Colonic mucosa (tissue), 4 donors: ENCODE measurements at regions not wholly inside any gene's neighbourhood (a gene's known extent, or its start where the extent isn't known, plus 50 kb on each side); places are given as distances from the start of the nearest gene placed in this dataset.

Experiments
- DNase-seq: peaks from one replicate; pipeline ENCODE4 v3.0.0-alpha.2; 2020
- H3K27ac ChIP-seq: fragments of 200-600 bp; one replicate; pipeline ENCODE4 v1.8.0; 2021
- H3K27me3 ChIP-seq: fragments of 200-600 bp; one replicate; pipeline ENCODE4 v1.8.0; 2021
- H3K36me3 ChIP-seq: fragments of 200-600 bp; one replicate; pipeline ENCODE4 v1.8.0; 2021
- H3K4me1 ChIP-seq: fragments of 200-600 bp; one replicate; pipeline ENCODE4 v1.8.0; 2021; ENCODE audit warnings: mild to moderate bottlenecking
- H3K4me3 ChIP-seq: fragments of 200-600 bp; one replicate; pipeline ENCODE4 v1.8.0; 2021
- H3K9ac ChIP-seq, 2 donors: one replicate each; pipeline ENCODE4 v1.7.0; 2013; ENCODE audit warnings: control low read depth in 2 of 2, low read depth in 2 of 2, low read length in 2 of 2
- H3K9me3 ChIP-seq: fragments of 200-600 bp; one replicate; pipeline ENCODE4 v1.8.0; 2021
- intact Hi-C: fragments of 100-400 bp; cut with DNase I; formaldehyde crosslinking; loops from one replicate; pipeline ENCODE4 v1.14.1; 2022
- TF ChIP-seq, protein P1 (sequence below): fragments of 200-600 bp; IDR thresholded peaks from one replicate; pipeline ENCODE4 v1.8.0; 2022; ENCODE audit warnings: antibody characterized with exemption, mild to moderate bottlenecking
- donor health status: healthy.
- donor health status: DM: no; HTN: no; CAD: no.
- donor health status: DM: no; HTN: no; CAD: no.

GRCh38 chr16:35692824-35693223 is 2233.4 kb downstream of the TP53TG3F start:
- no peak overlapping the region for H3K27ac ChIP-seq
- DNase-seq, result no peak
- TF ChIP-seq, protein P1, sequence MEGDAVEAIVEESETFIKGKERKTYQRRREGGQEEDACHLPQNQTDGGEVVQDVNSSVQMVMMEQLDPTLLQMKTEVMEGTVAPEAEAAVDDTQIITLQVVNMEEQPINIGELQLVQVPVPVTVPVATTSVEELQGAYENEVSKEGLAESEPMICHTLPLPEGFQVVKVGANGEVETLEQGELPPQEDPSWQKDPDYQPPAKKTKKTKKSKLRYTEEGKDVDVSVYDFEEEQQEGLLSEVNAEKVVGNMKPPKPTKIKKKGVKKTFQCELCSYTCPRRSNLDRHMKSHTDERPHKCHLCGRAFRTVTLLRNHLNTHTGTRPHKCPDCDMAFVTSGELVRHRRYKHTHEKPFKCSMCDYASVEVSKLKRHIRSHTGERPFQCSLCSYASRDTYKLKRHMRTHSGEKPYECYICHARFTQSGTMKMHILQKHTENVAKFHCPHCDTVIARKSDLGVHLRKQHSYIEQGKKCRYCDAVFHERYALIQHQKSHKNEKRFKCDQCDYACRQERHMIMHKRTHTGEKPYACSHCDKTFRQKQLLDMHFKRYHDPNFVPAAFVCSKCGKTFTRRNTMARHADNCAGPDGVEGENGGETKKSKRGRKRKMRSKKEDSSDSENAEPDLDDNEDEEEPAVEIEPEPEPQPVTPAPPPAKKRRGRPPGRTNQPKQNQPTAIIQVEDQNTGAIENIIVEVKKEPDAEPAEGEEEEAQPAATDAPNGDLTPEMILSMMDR, result no peak
- H3K36me3 ChIP-seq, result no peaks in the 10 kb centered on the region
- no peak overlapping the region for H3K4me3 ChIP-seq
- intact Hi-C loops, result no loop called here
- no peaks in the 10 kb centered on the region for H3K27me3 ChIP-seq
- H3K4me1 ChIP-seq, result no peaks in the 10 kb centered on the region
- H3K9me3 ChIP-seq, result peaks cover 9% of the 10 kb centered on the region
- no peak overlapping the region for H3K9ac ChIP-seq

DNA sequence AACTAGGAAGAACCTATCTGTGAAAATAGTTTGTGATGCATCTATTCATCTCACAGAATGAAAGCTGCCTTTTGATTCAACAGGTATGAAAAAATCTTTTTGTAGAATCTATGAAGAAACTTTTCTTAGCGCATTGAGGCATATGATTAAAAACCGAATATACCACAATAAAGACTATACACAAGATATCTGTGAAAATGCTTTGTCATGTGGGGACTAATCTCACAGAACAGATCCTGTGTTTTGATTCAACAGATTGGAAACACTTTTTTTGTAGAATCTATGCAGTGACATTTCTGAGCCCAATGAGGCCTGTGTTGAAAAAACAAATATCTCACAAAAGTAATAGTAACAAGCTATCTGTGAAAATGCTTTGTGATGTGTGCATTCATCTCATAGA is 2247.5 kb downstream of the TP53TG3F start:
- intact Hi-C loops, result no loop called here
- TF ChIP-seq, protein P1, result no peak
- Histone ChIP-seq H3K9ac (no peak overlapping the region), H3K4me3 (no peak overlapping the region), H3K36me3 (no peaks in the 10 kb centered on the region), H3K4me1 (no peaks in the 10 kb centered on the region), H3K27me3 (no peaks in the 10 kb centered on the region), H3K27ac (no peak overlapping the region), H3K9me3 (no peaks in the 10 kb centered on the region)
- no peak for DNase-seq

DNA sequence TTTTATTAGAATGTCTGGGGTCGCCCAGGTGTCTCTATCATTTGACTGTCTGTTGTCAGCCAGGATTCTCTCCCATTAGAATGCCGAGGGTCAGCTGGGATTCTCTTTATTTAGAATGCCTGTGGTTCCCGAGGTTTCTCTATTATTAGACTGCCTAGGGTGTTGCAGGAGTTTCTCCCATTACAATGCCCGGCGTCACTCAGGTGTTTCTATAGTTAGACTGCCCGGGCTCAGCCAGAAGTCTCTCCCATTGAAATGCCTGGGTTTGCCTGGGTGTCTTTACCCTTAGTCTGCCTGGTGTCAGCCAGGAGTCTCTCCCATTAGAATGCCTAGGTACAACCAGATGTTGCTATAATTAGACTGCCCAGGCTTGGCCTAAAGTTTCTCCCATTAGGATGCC is 2252.0 kb downstream of the TP53TG3F start:
- H3K4me3 ChIP-seq, result no peak overlapping the region
- no peak overlapping the region for H3K9ac ChIP-seq
- TF ChIP-seq, protein P1, result no peak
- H3K36me3 ChIP-seq, result no peaks in the 10 kb centered on the region
- H3K9me3 ChIP-seq, result no peaks in the 10 kb centered on the region
- H3K27ac ChIP-seq, result no peak overlapping the region
- no peaks in the 10 kb centered on the region for H3K27me3 ChIP-seq
- intact Hi-C loops, result no loop called here
- DNase-seq, result no peak
- no peaks in the 10 kb centered on the region for H3K4me1 ChIP-seq

DNA sequence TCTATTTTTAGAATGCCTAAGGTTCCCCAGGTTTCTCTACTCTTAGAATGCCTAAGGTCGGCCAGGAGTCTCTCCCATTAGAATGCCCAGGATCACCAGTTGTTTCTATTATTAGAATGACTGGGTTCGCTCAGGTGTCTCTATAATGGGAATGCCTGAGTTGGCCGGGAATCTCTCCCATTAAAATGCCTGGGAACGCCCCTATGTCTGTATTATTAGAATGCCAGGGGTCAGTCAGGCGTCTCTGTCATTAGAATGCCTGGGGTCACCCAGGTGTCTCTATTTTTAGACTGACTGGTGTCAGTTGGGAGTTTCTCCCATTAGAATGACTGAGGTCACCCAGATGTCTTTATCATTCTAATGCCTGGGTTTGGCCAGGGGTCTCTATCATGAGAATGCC is 2252.5 kb downstream of the TP53TG3F start:
- H3K36me3 ChIP-seq, result no peaks in the 10 kb centered on the region
- no peak overlapping the region for H3K27ac ChIP-seq
- H3K4me1 ChIP-seq, result no peaks in the 10 kb centered on the region
- intact Hi-C loops, result no loop called here
- TF ChIP-seq, protein P1, result no peak
- no peaks in the 10 kb centered on the region for H3K9me3 ChIP-seq
- H3K4me3 ChIP-seq, result no peak overlapping the region
- H3K9ac ChIP-seq, result no peak overlapping the region
- H3K27me3 ChIP-seq, result no peaks in the 10 kb centered on the region
- no peak for DNase-seq

GRCh38 chr16:35713762-35714650 is 2254.6 kb downstream of the TP53TG3F start:
- no peaks in the 10 kb centered on the region for H3K9me3 ChIP-seq
- intact Hi-C loops, result no loop called here
- no peak overlapping the region for H3K27ac ChIP-seq
- H3K9ac ChIP-seq, result no peak overlapping the region
- TF ChIP-seq, protein P1, result no peak
- no peaks in the 10 kb centered on the region for H3K27me3 ChIP-seq
- no peak overlapping the region for H3K4me3 ChIP-seq
- DNase-seq, result no peak
- H3K4me1 ChIP-seq, result no peaks in the 10 kb centered on the region
- no peaks in the 10 kb centered on the region for H3K36me3 ChIP-seq
